CD4-positive, alpha-beta T cell treated with Interleukin-2 at 100 ng/mL for 4 hours (primary cell): ENCODE measurements at regions not wholly inside any gene's neighbourhood (a gene's known extent, or its start where the extent isn't known, plus 50 kb on each side); places are given as distances from the start of the nearest gene placed in this dataset.

Experiments used
- DNase-seq: peaks from one replicate; pipeline ENCODE4 v3.0.0-alpha.2; 2020; ENCODE audit warnings: low spot score

GRCh38 chr14:27958757-27959156 lies 807.8 kb upstream of the FOXG1 start:
- no peak for DNase-seq

GRCh38 chr14:27995691-27996090 lies 770.9 kb upstream of the FOXG1 start:
- no peak for DNase-seq

- no peak for DNase-seq
Observed at GRCh38 chr14:28001002-28001401, 765.6 kb upstream of the FOXG1 start.

- DNase-seq, result no peak
Observed at GRCh38 chr14:28012629-28013415, 753.8 kb upstream of the FOXG1 start.

GRCh38 chr14:28020112-28020511 lies 746.5 kb upstream of the FOXG1 start:
- DNase-seq, result no peak

GRCh38 chr14:28023853-28024252 lies 742.7 kb upstream of the FOXG1 start:
- DNase-seq, result no peak

GRCh38 chr14:28052251-28052650 lies 714.3 kb upstream of the FOXG1 start:
- no peak for DNase-seq

- no peak for DNase-seq
Observed at GRCh38 chr14:28055008-28055407, 711.6 kb upstream of the FOXG1 start.

- no peak for DNase-seq
Observed at GRCh38 chr14:28057359-28058296, 709.0 kb upstream of the FOXG1 start.

GRCh38 chr14:28059254-28059653 lies 707.3 kb upstream of the FOXG1 start:
- no peak for DNase-seq

- DNase-seq, result no peak
Observed at GRCh38 chr14:28061006-28061405, 705.6 kb upstream of the FOXG1 start.

GRCh38 chr14:28077021-28077420 lies 689.6 kb upstream of the FOXG1 start:
- no peak for DNase-seq

GRCh38 chr14:28083389-28083788 lies 683.2 kb upstream of the FOXG1 start:
- DNase-seq, result no peak

GRCh38 chr14:28088125-28088524 lies 678.5 kb upstream of the FOXG1 start:
- no peak for DNase-seq

- no peak for DNase-seq
Observed at GRCh38 chr14:28097585-28097984, 669.0 kb upstream of the FOXG1 start.

- no peak for DNase-seq
Observed at GRCh38 chr14:28098856-28099255, 667.7 kb upstream of the FOXG1 start.

GRCh38 chr14:28102001-28102400 lies 664.6 kb upstream of the FOXG1 start:
- no peak for DNase-seq

GRCh38 chr14:28102814-28103213 lies 663.8 kb upstream of the FOXG1 start:
- no peak for DNase-seq

- no peak for DNase-seq
Observed at GRCh38 chr14:28113311-28113710, 653.3 kb upstream of the FOXG1 start.

- no peak for DNase-seq
Observed at GRCh38 chr14:28116716-28117115, 649.9 kb upstream of the FOXG1 start.

GRCh38 chr14:28119849-28120248 lies 646.7 kb upstream of the FOXG1 start:
- DNase-seq, result no peak

GRCh38 chr14:28120391-28120790 lies 646.2 kb upstream of the FOXG1 start:
- DNase-seq, result no peak
